ENCODE measurements at regions not wholly inside any gene's neighbourhood (a gene's known extent, or its start where the extent isn't known, plus 50 kb on each side); places are given as distances from the start of the nearest gene placed in this dataset.

- H3K36me3 ChIP-seq (ENCODE audit: control insufficient read depth in 2 of 2, insufficient read depth in 1 of 2, low read length in 2 of 2): no peaks in the 10 kb centered on the region
- no peak overlapping the region for H3K27ac ChIP-seq (ENCODE audit: extremely low read depth, low read depth, low read length)
- ChIA-PET CTCF (no interaction called here), POLR2A (no interaction called here)
- H3K4me3 ChIP-seq (ENCODE audit: low read depth, low read length): no peak overlapping the region
- TF ChIP-seq ZXDB (tag by site-specific recombination; IDR thresholded peaks at IDR 0.05): no peak
- no peak for TF ChIP-seq TSHZ1 (tag by site-specific recombination; IDR thresholded peaks at IDR 0.05; ENCODE audit: borderline replicate concordance)
- TF ChIP-seq, protein P1, sequence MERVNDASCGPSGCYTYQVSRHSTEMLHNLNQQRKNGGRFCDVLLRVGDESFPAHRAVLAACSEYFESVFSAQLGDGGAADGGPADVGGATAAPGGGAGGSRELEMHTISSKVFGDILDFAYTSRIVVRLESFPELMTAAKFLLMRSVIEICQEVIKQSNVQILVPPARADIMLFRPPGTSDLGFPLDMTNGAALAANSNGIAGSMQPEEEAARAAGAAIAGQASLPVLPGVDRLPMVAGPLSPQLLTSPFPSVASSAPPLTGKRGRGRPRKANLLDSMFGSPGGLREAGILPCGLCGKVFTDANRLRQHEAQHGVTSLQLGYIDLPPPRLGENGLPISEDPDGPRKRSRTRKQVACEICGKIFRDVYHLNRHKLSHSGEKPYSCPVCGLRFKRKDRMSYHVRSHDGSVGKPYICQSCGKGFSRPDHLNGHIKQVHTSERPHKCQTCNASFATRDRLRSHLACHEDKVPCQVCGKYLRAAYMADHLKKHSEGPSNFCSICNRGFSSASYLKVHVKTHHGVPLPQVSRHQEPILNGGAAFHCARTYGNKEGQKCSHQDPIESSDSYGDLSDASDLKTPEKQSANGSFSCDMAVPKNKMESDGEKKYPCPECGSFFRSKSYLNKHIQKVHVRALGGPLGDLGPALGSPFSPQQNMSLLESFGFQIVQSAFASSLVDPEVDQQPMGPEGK (tag by site-specific recombination; IDR thresholded peaks at IDR 0.05): no peak
- TF ChIP-seq MEIS1 (CRISPR knock-in tag; IDR thresholded peaks at IDR 0.05; ENCODE audit: borderline replicate concordance): no peak
- TF ChIP-seq ZNF16 (tag by site-specific recombination; IDR thresholded peaks at IDR 0.05; ENCODE audit: low read depth): no peak
- TF ChIP-seq ZNF223 (tag by site-specific recombination; IDR thresholded peaks at IDR 0.05): no peak
- TF ChIP-seq, protein P2, sequence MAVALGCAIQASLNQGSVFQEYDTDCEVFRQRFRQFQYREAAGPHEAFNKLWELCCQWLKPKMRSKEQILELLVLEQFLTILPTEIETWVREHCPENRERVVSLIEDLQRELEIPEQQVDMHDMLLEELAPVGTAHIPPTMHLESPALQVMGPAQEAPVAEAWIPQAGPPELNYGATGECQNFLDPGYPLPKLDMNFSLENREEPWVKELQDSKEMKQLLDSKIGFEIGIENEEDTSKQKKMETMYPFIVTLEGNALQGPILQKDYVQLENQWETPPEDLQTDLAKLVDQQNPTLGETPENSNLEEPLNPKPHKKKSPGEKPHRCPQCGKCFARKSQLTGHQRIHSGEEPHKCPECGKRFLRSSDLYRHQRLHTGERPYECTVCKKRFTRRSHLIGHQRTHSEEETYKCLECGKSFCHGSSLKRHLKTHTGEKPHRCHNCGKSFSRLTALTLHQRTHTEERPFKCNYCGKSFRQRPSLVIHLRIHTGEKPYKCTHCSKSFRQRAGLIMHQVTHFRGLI (tag by site-specific recombination; IDR thresholded peaks at IDR 0.05): no peak
- TF ChIP-seq REST (tag by site-specific recombination; IDR thresholded peaks at IDR 0.05): no peak
- no peak for TF ChIP-seq ZNF394 (tag by site-specific recombination; IDR thresholded peaks at IDR 0.05; ENCODE audit: borderline replicate concordance)
- TF ChIP-seq SCRT1 (tag by site-specific recombination; IDR thresholded peaks at IDR 0.05; ENCODE audit: borderline replicate concordance): no peak
- TF ChIP-seq, protein P3, sequence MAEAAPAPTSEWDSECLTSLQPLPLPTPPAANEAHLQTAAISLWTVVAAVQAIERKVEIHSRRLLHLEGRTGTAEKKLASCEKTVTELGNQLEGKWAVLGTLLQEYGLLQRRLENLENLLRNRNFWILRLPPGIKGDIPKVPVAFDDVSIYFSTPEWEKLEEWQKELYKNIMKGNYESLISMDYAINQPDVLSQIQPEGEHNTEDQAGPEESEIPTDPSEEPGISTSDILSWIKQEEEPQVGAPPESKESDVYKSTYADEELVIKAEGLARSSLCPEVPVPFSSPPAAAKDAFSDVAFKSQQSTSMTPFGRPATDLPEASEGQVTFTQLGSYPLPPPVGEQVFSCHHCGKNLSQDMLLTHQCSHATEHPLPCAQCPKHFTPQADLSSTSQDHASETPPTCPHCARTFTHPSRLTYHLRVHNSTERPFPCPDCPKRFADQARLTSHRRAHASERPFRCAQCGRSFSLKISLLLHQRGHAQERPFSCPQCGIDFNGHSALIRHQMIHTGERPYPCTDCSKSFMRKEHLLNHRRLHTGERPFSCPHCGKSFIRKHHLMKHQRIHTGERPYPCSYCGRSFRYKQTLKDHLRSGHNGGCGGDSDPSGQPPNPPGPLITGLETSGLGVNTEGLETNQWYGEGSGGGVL (tag by site-specific recombination; IDR thresholded peaks at IDR 0.05): no peak
- TF ChIP-seq ZNF596 (tag by site-specific recombination; IDR thresholded peaks at IDR 0.05): no peak
- no peak for TF ChIP-seq ZNF830 (tag by site-specific recombination; IDR thresholded peaks at IDR 0.05; ENCODE audit: low read depth)
- no peaks in the 10 kb centered on the region for H3K4me1 ChIP-seq (ENCODE audit: control insufficient read depth, insufficient read depth, low read length)
- H3K9me3 ChIP-seq (ENCODE audit: control insufficient read depth, insufficient read depth, low read depth, low read length): no peaks in the 10 kb centered on the region
These were observed 283.9 kb upstream of the EEF2KMT start for GRCh38 chr16:5381481-5381880.

Data from HEK293 (cell line).